HG03439 (cell line): ENCODE measurements at regions not wholly inside any gene's neighbourhood (a gene's known extent, or its start where the extent isn't known, plus 50 kb on each side); places are given as distances from the start of the nearest gene placed in this dataset.

Source experiments
- ATAC-seq: cut with Tn5 transposase; IDR thresholded peaks from one replicate; pipeline ENCODE4 v1.9.1; 2021; ENCODE audit warnings: mild to moderate bottlenecking, moderate library complexity; ENCODE audit not compliant: unreplicated experiment

DNA sequence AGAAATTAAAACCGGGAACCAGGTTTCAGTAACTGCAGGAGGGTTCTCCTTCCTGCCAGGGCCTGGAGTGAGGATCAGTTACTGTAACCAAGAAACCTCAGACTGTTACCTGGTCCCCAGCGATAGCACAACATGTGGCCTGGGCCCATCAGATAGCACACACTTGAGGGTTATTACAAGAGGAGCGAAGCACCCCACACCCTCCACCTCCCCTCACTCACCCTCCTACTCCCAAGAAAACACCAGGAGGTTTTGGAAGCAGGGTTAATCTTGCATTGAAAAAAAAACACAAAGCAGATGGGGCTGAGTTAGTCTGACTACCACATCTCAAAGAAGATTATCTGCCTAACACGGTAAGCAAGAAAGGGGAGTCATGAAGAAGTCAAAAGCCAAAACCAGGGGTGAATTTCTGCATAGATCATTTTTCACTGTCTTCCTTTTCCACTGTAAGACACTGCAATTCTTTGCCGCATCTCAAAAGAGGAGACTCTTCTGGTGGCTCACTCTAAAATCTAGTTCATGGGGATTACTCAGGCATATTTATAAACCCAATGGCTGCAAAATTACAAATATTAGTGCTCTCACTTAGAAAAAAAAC, 75.9 kb upstream of the DOCK9 start:
- no peak for ATAC-seq

DNA sequence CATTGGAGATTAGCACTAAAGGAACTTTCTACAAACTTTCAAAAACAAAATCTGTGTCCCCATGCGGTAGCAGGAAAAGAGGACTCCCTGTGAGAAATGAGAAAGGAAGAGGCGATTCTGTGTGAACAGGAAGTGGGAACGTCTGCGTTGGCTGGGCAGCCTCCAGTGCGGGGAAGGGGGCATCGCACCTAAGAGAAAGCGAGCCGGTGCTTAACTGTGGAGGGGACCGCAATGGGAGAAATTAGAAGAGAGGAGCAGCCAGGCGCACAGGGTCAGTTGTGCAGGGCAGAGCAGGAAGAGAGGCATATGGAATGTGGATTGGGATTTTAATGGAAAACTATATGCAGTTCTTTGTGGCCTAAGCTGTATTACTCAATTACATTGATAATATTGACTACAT, 77.4 kb upstream of the DOCK9 start:
- no peak for ATAC-seq

DNA sequence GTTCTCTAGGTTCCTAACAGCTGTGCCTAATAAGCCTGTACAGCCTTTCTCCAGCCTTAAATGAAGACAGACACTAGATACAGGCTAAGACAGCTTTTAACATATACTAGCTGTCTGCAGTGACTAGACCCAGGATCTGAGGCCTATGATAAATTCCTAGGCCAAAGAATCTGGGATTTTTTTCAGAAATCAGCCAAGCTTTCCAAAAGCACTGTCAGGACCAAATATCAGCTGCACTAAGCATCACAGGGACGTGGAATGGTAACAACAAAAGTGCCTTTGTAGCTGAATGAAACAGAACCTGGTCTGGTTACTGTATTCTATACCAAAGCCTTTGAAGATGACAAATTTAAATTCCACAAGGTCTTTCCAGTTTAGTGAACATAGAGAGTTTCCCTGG, 77.9 kb upstream of the DOCK9 start:
- ATAC-seq, result no peak

- ATAC-seq, result no peak
Observed at GRCh38 chr13:99056381-99057014, 78.6 kb upstream of the DOCK9 start.

DNA sequence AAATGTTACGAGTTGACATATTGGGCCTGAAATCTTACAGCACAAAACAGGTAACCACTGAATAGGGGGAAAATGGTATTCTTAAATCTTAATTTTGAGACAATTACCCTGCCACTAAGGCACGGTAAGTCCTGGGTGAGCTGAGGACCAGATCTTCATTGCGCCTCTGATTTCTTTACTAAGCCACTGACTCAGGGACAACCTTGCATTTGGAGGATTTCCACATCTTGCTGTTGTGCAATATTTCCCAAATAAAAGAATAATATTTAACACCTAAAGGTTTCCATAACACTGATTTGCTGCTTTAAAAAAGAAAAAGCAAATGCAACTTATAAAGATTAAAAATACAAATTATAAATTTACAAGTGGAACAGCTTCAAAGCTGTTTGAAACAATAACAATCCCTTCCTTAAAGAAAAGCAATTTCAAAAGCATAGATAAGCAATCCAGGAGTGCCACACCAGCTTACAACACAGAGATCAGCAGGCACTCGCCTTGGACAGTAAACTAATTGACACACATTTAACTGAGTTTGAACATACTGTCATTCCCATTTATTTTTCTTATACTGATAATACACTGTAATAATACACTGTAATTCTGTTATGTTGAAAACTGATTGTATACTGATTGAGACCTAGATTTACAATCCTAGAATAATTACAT, 79.6 kb upstream of the DOCK9 start:
- no peak for ATAC-seq

DNA sequence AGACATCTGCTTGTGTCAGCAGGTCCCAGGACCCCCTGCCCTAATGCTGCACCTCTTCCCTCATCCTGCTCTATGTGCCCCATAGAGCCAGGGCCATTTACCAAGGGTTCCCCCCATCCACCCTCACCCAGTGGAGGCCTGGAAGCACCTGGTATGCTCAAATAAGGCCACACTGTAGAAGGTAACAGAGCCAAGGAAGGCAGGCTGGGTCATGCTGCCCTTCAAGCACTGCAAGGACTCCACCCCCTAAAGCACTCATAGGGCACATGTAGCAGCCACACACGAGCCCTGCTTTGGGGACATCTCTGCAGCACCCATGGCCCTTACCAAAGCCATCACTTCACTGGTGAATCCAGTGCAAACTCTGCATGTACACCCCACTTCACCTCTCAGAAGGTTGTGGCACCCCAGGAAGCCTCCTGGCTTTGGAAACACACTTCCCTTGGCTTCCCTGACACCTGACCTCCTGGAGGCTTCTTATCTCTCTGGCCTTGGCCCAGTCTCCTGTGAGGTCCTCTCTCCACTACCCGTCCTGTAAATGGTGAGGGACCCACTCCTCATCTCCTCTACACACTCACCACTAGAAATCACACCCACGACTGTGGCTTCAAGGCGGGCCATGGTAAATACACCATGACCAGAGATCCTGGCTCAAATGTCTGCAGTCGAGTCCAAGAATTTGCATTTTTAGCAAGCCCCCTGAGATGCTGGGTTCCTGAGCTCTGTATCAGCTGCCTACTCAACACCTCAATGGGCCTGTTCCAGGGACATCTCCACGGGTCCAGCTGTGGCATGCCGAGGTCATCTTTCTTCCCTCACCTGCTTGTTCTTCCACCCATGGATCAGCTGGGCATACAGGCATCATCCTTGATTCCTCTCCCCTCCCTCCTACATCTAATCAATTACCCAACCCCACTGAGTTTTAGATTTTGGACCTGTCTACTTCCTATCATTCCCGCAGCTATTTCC, 80.9 kb upstream of the DOCK9 start:
- ATAC-seq, result no peak

DNA sequence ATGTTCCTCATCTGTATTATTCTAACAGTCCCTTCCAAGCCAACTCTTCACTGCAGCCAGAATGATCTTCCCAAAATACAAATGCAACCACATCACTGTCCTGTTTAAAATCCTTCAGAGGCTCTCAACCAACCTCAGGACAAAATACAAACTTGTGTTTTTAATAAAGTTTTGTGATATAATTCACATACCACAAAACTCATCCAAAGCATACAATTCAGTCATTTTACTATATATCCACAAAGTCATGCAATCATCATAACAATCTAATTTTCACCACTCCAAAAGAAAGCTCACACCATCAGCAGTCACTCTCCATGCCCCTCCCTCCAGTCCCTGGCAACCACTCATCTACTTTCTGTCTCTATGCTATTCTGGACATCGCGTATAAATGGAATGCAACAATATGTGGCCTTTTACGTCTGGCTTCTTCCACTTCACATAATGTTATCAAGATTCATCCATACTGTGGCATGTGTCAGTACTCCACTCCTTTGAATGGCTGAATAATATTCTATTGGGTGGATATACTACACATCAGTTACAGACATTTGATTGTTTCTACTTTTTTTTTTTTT, 81.7 kb upstream of the DOCK9 start:
- no peak for ATAC-seq

DNA sequence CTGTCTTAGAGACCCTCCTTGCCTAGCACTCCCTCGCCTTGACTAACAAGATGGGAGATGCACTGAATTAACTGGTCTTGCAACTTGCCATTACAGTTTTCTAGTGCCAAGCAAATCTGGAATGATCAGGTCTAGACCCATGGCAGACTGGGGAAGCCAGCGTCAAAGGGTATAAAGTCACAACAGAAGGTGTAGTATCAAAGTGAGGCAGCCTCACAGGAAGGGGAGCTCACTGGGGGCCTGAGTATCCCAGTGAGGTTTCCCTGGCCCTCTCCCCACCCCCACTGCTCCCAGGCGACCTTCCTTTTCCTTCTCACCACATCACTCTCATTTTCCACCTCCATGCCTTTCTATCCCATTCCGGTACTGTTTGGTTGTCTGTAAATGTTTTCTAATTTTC, 83.5 kb upstream of the DOCK9 start:
- ATAC-seq, result no peak

DNA sequence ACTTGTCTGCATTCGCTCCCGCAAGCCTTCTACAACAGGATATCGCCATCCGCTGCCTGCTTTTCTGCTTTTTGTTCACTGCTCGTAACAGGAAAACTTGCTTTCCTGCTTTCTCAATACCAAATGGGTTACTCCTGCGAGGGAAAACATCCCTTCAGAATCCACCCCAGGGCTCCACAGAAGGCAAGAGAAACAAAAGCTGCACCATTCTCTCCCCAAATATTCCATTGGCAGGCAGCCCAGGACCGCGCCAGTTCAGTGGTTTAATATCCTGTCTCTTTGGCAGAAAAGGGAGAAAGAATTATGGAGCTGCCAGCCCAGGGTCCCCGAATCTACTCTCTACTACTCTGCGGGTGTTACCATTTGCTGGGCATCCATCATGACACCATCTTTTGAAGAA, 84.7 kb upstream of the DOCK9 start:
- no peak for ATAC-seq

DNA sequence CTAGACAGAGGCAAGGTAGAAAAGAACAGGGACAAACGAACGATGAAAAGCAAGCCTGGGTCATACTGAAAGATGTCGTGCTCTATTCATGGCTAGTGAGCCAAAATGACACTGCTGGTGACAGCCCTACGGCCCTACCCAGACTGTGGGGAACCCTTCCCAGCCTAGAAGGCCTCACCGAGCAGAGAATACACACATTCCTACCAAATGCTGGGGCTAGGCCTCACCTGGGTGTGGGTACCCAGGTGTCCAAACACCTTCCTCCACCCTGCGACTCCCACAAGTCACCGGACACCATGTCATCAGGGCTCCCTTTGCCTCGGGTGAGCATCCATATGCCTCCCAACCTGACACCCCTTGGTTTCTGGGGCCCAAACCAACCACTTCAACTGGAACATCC, 85.3 kb upstream of the DOCK9 start:
- ATAC-seq, result no peak

GRCh38 chr13:99063952-99064351, 86.1 kb upstream of the DOCK9 start:
- no peak for ATAC-seq

- no peak for ATAC-seq
Observed at GRCh38 chr13:99064624-99065234, 86.9 kb upstream of the DOCK9 start.

- no peak for ATAC-seq
Observed at GRCh38 chr13:99065235-99066015, 87.6 kb upstream of the DOCK9 start.

GRCh38 chr13:99066219-99066618, 88.4 kb upstream of the DOCK9 start:
- no peak for ATAC-seq

GRCh38 chr13:99067159-99067985, 89.5 kb upstream of the DOCK9 start:
- ATAC-seq, result no peak

- no peak for ATAC-seq
Observed at GRCh38 chr13:99071211-99071610, 93.3 kb upstream of the DOCK9 start.

DNA sequence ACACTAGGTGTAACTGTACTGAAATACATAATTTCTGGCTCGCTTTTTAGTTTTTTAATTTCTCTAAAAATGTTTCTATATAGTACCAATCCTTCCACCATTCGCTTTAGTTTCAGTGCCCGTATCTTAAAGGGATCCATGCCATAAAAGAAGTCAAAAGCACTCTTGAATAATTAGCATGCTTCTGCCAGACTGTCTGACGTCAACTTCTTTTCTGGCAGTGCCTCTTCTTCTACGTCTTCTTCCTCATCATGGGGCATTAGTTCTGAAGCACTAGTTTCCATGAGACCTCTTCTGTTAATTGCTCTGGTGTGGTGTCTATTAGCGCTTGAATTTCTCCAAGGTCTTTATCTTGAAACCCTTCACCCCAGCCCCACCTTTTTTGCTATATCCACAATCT, 93.8 kb upstream of the DOCK9 start:
- ATAC-seq, result no peak

- no peak for ATAC-seq
Observed at GRCh38 chr13:99072356-99072755, 94.5 kb upstream of the DOCK9 start.

DNA sequence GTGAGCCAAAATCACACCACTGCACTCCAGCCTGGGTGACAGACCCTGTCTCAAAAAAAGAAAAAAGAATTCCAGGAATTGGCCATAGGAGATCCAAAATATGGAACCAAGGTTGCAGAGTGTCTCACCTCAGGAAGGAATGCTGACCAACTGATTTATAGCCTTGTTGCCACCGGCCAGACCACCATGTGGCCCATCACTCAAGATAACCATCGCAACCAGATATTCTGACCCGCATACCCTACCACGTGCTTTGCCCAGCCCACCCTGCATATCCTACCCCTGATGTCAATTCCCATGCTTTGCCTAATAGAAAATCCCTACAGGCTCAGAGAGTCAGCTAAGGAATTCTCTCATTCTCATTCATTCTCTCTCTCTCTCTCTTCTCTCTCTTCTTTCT, 95.1 kb upstream of the DOCK9 start:
- no peak for ATAC-seq
